NCI-H1417 treated with DMSO at 0.1 percent for 48 hours (cell line): ENCODE measurements at regions not wholly inside any gene's neighbourhood (a gene's known extent, or its start where the extent isn't known, plus 50 kb on each side); places are given as distances from the start of the nearest gene placed in this dataset.

ENCODE experiments used
- DNase-seq: peaks from one replicate; lab custom pipeline; 2025; lab: John Stamatoyannopoulos, UW

- no peak for DNase-seq
Measured at GRCh38 chr20:48205281-48205782, 420.1 kb upstream of the SULF2 start.

- DNase-seq: no peak
Measured at GRCh38 chr20:48204499-48204898, 419.2 kb upstream of the SULF2 start.

GRCh38 chr20:48203252-48203651 lies 418.0 kb upstream of the SULF2 start:
- DNase-seq: no peak

GRCh38 chr20:48202334-48203113 lies 417.2 kb upstream of the SULF2 start:
- DNase-seq: no peak

GRCh38 chr20:48201885-48202284 lies 416.6 kb upstream of the SULF2 start:
- no peak for DNase-seq

- DNase-seq: no peak
Measured at GRCh38 chr20:48201188-48201587, 415.9 kb upstream of the SULF2 start.

- DNase-seq: no peak
Measured at GRCh38 chr20:48198929-48199451, 413.7 kb upstream of the SULF2 start.

GRCh38 chr20:48197066-48197465 lies 411.8 kb upstream of the SULF2 start:
- no peak for DNase-seq

GRCh38 chr20:48196486-48196885 lies 411.2 kb upstream of the SULF2 start:
- DNase-seq: no peak

- no peak for DNase-seq
Measured at GRCh38 chr20:48196001-48196400, 410.7 kb upstream of the SULF2 start.

- no peak for DNase-seq
Measured at GRCh38 chr20:48195121-48195870, 410.0 kb upstream of the SULF2 start.

- DNase-seq: no peak
Measured at GRCh38 chr20:48194583-48194982, 409.3 kb upstream of the SULF2 start.

- DNase-seq: no peak
Measured at GRCh38 chr20:48193627-48194425, 408.5 kb upstream of the SULF2 start.

GRCh38 chr20:48192109-48192508 lies 406.8 kb upstream of the SULF2 start:
- DNase-seq: no peak

- no peak for DNase-seq
Measured at GRCh38 chr20:48191200-48191599, 405.9 kb upstream of the SULF2 start.

- no peak for DNase-seq
Measured at GRCh38 chr20:48190757-48191156, 405.5 kb upstream of the SULF2 start.

GRCh38 chr20:48189181-48189580 lies 403.9 kb upstream of the SULF2 start:
- DNase-seq: no peak

- no peak for DNase-seq
Measured at GRCh38 chr20:48187851-48188250, 402.6 kb upstream of the SULF2 start.

- no peak for DNase-seq
Measured at GRCh38 chr20:48186915-48187314, 401.6 kb upstream of the SULF2 start.

GRCh38 chr20:48186447-48186846 lies 401.2 kb upstream of the SULF2 start:
- DNase-seq: no peak

- DNase-seq: no peak
Measured at GRCh38 chr20:48184229-48184628, 398.9 kb upstream of the SULF2 start.

GRCh38 chr20:48181261-48181935 lies 396.1 kb upstream of the SULF2 start:
- DNase-seq: no peak
